LNCAP (cell line): ENCODE measurements at regions not wholly inside any gene's neighbourhood (a gene's known extent, or its start where the extent isn't known, plus 50 kb on each side); places are given as distances from the start of the nearest gene placed in this dataset.
A peak's percentile ranks its signal among the peaks of the same experiment; 100 is the strongest.

Experiments used
- CTCF ChIP-seq: fragments of 450-650 bp; IDR thresholded peaks from 2 replicates; pipeline ENCODE4 v1.5.1; 2017; ENCODE audit warnings: mild to moderate bottlenecking

- no peak for TF ChIP-seq CTCF
These were observed 50.8 kb upstream of the SEL1L start for GRCh38 chr14:81584495-81584894.

- TF ChIP-seq CTCF, result no peak
These were observed 55.9 kb upstream of the SEL1L start for GRCh38 chr14:81589381-81590065.

- no peak for TF ChIP-seq CTCF
These were observed 57.6 kb upstream of the SEL1L start for GRCh38 chr14:81591266-81591665.

GRCh38 chr14:81594012-81594411, 60.4 kb upstream of the SEL1L start:
- no peak for TF ChIP-seq CTCF

GRCh38 chr14:81605660-81606059, 72.0 kb upstream of the SEL1L start:
- no peak for TF ChIP-seq CTCF

- TF ChIP-seq CTCF, result no peak
These were observed 79.8 kb upstream of the SEL1L start for GRCh38 chr14:81613341-81614045.

- 0 out of 2 replicates have a peak, but pooled peaks have one; percentile 11 for TF ChIP-seq CTCF
These were observed 85.0 kb upstream of the SEL1L start for GRCh38 chr14:81618695-81619094.
